Memory B cell (primary cell): ENCODE measurements at regions not wholly inside any gene's neighbourhood (a gene's known extent, or its start where the extent isn't known, plus 50 kb on each side); places are given as distances from the start of the nearest gene placed in this dataset.

ENCODE experiments used
- ATAC-seq: fragments of 150-1000 bp; cut with Tn5 transposase; 2 replicates; pipeline ENCODE4 v1.10.0; 2021; ENCODE audit warnings: low read depth, mild to moderate bottlenecking, moderate library complexity
- DNase-seq, 2 donors: peaks; one replicate each; pipeline ENCODE4 v3.0.0; 2022; ENCODE audit warnings: low spot score in 2 of 2
- H3K27ac Mint-ChIP-seq: one replicate; pipeline ENCODE4 v1.8.0; 2022; ENCODE audit warnings: mild to moderate bottlenecking, moderate library complexity, mixed read lengths
- H3K27me3 Mint-ChIP-seq: one replicate; pipeline ENCODE4 v1.8.0; 2022; ENCODE audit warnings: mixed read lengths
- H3K36me3 Mint-ChIP-seq: one replicate; pipeline ENCODE4 v1.8.0; 2022; ENCODE audit warnings: mild to moderate bottlenecking, mixed read lengths
- H3K4me1 Mint-ChIP-seq: one replicate; pipeline ENCODE4 v1.8.0; 2022; ENCODE audit warnings: mixed read lengths
- H3K4me3 Mint-ChIP-seq: one replicate; pipeline ENCODE4 v1.8.0; 2022; ENCODE audit warnings: mild to moderate bottlenecking, moderate library complexity, mixed read lengths
- H3K9me3 Mint-ChIP-seq: one replicate; pipeline ENCODE4 v1.8.0; 2022; ENCODE audit warnings: mixed read lengths

DNA sequence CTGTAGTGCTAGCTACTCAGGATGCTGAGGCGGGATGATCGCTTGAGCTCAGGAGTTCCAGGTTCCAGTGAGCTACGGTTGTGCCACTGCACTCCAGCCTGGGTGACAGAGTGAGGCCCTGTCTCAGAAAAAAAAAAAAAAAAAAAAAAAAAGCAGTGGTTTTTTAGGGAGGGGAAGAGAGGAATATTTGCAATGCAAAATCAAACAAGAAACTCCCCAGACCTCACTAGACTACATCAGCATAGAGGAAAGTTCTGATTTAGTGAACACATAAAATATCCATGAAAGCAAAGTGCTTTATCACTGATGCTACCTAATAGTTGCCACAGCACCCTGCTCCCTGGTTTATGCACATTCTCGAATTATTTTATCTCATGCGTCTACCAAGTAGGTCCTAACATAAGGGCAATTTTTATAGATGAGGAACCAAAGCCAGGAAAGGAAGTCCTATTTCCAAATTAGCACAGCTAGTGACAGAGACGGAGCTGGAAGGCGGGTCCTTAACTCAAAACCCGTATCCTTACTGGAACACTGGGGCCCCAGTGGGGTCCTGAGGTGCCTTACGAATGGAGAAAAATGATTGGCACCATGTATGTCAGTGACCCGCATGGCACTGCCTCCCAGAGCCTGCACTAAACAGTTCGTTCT lies 50.7 kb upstream of the GPR157 start:
- Mint-ChIP-seq H3K9me3 (no peaks in the 10 kb centered on the region), H3K27ac (no peak overlapping the region), H3K4me3 (no peak overlapping the region), H3K27me3 (peaks cover 21% of the 10 kb centered on the region), H3K4me1 (peaks cover 13% of the 10 kb centered on the region), H3K36me3 (peaks cover 1% of the 10 kb centered on the region)
- ATAC-seq: peak; percentile 36
- DNase-seq: no peak

DNA sequence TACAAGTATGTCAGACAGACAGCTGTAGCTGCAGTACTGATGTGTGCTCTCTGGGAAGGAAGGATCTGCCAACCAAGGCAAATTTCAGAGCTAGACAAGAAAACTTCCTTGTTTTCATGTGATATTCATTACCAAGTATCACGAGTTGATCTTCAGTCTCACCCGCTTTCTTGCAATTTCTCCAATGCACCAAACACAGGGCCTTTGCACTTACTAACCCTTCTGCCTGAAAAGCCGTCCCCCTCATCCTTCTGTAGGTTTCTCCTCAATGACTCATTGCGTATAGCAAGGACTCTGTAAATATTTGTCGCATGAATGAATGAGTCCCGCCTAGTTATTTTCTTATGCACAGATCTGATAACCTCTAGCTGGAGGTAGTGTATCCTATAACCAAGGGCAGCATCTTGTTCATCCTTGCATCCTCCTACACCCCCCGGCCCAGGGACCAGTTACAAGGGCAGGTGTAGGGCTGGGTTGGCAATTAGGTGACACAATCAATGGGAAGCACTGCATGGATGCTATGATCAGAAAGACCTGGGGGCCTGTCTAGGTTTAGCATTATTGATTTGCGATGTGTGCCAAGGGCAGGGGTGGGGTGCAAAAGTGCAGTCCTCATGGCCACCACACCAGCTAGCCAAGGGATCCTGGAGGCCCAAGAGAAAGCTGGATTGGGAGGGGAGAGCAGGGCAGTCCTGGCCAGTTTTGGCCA lies 51.4 kb upstream of the GPR157 start:
- Mint-ChIP-seq H3K27me3 (peaks cover 19% of the 10 kb centered on the region), H3K27ac (no peak overlapping the region), H3K4me1 (peaks cover 13% of the 10 kb centered on the region), H3K36me3 (peaks cover 1% of the 10 kb centered on the region), H3K9me3 (no peaks in the 10 kb centered on the region), H3K4me3 (no peak overlapping the region)
- ATAC-seq: no peak
- DNase-seq: no peak

DNA sequence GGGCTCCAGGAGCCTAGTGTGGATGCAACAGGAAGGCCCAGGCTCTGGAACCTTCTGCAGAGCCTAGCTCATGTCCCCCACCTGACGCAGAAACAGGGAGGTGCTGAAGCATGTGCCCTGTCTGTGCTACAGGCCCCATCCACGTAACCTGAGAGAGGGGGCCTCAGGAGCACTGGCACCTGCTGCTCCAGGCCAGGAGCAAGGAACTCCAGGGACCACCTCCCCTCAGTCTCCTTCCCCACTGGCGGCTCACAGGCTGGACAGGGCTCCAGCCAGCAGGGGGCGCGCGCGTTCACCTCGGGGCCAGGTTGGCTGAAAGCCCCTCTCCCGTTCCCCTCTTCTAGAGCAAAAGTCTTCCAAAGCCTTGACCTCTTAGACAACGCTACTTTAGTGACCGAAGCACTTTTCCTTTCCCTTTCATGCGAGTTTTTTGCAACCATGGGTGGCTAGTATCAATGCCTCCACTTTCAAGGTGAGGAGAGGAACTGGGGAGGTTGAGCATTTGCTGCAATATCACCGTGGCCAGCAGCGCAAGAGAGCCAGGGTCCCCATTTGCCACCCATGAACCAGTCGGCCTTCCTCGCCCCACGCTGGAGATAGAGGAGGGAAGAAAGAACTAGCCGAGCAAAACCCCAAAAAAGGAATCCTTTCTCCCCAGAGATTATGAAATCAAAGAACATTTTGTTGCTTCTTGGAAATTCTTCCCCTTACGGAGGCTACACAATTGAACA lies 52.4 kb upstream of the GPR157 start:
- H3K4me1 Mint-ChIP-seq: peaks cover 13% of the 10 kb centered on the region
- H3K27ac Mint-ChIP-seq: no peak overlapping the region
- H3K27me3 Mint-ChIP-seq: peaks cover 16% of the 10 kb centered on the region
- H3K36me3 Mint-ChIP-seq: no peaks in the 10 kb centered on the region
- DNase-seq (peak; percentile 68 to 86), ATAC-seq (peak; percentile 69)
- H3K4me3 Mint-ChIP-seq: peak overlapping the region; percentile 79
- H3K9me3 Mint-ChIP-seq: no peaks in the 10 kb centered on the region

DNA sequence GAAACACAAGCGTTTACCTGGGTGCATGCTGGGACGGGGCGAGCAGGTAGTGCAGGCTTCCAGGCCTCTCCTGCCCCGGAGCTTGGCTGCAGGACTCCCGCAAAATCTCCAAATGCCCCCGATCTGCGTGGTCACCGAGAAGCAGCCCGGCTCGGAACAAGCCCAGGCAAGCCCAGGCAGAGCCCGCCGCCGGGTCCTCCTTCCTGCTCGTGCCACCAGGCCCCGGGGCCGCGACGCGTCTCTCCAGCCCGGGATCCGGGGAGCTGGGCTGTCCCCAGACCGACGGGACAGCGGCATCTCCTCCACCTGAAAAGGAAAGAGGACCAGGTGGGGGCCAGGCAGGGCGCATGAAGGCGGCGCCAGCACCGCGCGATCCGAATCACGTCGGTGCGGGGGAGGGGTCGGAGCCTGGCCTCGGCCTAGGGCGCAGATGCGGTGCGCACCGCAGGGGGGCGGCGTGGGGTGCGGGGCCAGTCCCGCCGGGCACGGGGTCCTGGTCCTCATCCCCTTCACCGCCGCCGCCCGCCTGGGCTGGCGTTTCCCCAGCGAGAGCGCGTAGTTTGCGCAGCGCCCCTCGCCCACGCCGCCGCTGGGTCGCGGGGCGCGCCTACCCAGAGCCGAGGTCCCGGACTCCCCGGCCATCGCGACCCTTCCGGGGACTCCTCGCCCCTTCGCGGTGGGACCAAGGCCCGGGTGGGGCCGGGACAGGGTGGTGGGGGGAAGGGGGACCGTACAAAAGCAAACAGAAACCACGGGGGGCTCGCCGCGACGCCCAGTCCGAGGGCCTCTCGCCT lies 52.4 kb upstream of the H6PD start:
- Mint-ChIP-seq H3K4me1 (peaks cover 13% of the 10 kb centered on the region), H3K9me3 (no peaks in the 10 kb centered on the region), H3K36me3 (no peaks in the 10 kb centered on the region), H3K27ac (no peak overlapping the region), H3K27me3 (peaks cover 14% of the 10 kb centered on the region), H3K4me3 (peak overlapping the region; percentile 79)
- ATAC-seq (peak; percentile 47), DNase-seq (no peak)

DNA sequence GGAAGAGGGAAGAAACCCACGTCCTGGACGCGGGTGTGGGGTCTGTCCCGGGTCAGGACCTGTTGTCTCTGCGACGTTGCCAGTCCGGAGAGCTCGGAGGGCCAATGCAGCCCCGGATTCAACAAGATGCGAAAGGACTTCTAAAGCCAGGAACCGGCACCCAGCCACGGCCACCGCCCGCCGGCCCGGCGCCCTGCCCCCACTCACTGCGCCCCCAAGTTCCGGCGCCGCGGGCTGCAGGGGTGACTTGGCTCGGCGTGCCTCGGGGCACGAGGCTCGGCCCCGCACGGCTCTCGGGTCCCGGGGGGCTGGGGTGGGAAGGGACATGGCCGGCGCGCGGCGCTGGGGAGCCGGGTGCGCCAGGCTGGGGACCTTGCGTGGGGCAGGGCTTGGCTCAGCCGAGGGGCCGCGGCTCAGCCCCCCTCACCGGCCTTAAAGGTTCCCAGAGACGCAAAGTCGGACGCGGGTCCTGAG lies 51.8 kb upstream of the H6PD start:
- Mint-ChIP-seq H3K27me3 (peaks cover 14% of the 10 kb centered on the region), H3K27ac (no peak overlapping the region)

DNA sequence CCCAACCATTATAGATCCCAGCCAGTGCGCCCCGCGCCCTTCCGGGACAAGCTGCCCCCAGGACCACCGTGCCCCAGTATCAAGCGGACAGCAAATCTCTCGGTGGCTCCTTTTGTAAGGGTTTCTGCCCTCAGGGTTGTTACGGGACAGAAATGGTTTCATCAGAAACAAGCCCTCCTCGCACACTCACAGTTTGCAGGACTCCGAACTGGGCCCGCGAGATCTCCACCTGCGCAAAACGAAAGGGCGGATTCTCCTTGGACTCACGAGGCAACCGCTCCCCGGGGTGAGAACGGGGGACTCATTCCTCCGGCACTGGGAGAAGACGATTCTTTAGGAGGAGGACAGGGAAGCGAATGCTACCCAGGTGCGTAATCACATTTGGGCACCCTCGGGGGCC lies 51.1 kb upstream of the H6PD start:
- Mint-ChIP-seq H3K36me3 (no peaks in the 10 kb centered on the region), H3K4me3 (peak overlapping the region; percentile 29), H3K4me1 (peaks cover 13% of the 10 kb centered on the region), H3K27ac (no peak overlapping the region), H3K27me3 (peaks cover 14% of the 10 kb centered on the region), H3K9me3 (no peaks in the 10 kb centered on the region)
- DNase-seq: no peak
- no peak for ATAC-seq

More for the DNA sequence above, 51.8 kb upstream of the H6PD start:
- peaks cover 13% of the 10 kb centered on the region for H3K4me1 Mint-ChIP-seq
- peak overlapping the region; percentile 72 for H3K4me3 Mint-ChIP-seq
- DNase-seq: no peak
- ATAC-seq: no peak
- H3K36me3 Mint-ChIP-seq: no peaks in the 10 kb centered on the region
- H3K9me3 Mint-ChIP-seq: no peaks in the 10 kb centered on the region

DNA sequence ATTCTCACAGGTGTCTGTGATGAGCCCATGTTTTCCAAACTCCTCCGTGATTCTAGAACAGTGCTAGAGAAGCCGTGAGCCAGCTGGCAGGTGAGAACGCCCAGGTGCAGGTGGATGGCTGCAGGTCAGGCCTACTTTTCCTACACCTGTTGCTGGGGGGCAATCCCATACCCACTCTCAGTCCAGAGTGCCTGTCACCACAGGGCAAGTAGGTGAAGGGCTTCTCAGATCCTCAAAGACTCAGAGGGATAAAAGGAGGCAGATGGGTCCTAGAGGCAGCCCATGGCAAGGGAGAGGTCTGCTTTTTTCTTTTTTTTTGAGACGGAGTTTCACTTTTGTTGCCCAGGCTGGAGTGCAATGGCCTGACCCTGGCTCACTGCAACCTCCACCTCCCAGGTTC lies 50.7 kb upstream of the H6PD start:
- H3K4me1 Mint-ChIP-seq: peaks cover 13% of the 10 kb centered on the region
- H3K36me3 Mint-ChIP-seq: no peaks in the 10 kb centered on the region
- H3K9me3 Mint-ChIP-seq: no peaks in the 10 kb centered on the region
- no peak overlapping the region for H3K27ac Mint-ChIP-seq
- DNase-seq: no peak
- no peak overlapping the region for H3K4me3 Mint-ChIP-seq
- ATAC-seq: no peak
- H3K27me3 Mint-ChIP-seq: peaks cover 11% of the 10 kb centered on the region

DNA sequence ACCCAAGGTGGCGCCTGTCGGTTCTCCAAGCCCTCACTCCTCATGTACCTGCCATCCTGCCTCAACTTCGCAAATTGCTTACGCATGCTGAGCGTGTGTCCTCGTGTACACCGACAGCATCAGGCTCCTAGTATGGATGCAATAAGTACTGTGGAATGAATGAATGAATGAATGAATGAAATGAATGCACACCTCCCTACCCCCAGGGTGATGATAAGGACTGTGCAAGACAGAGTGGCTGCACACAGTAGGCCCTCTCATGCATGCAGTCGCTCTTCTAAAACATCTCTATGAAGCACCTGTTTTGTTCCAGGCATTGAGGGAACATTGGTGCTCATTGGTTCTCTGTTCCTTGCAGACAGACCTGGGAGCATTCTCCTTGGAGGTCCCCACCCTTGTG lies 49.8 kb upstream of the H6PD start:
- peaks cover 11% of the 10 kb centered on the region for H3K27me3 Mint-ChIP-seq
- no peaks in the 10 kb centered on the region for H3K9me3 Mint-ChIP-seq
- no peak for DNase-seq
- no peak overlapping the region for H3K4me3 Mint-ChIP-seq
- no peak for ATAC-seq
- H3K27ac Mint-ChIP-seq: no peak overlapping the region
- H3K4me1 Mint-ChIP-seq: peaks cover 10% of the 10 kb centered on the region
- no peaks in the 10 kb centered on the region for H3K36me3 Mint-ChIP-seq
